T-helper 1 cell treated with Interleukin-12 subunit alpha and Interleukin-12 subunit beta and Interleukin-4 antibody, amounts not matched to agents 30 μg/mL and 1 μg/mL, for 36 hours (primary cell): ENCODE measurements at regions not wholly inside any gene's neighbourhood (a gene's known extent, or its start where the extent isn't known, plus 50 kb on each side); places are given as distances from the start of the nearest gene placed in this dataset.
A peak's percentile ranks its signal among the peaks of the same experiment; 100 is the strongest.
"Not testable (repeated sequence)": the region's sequence is repeated elsewhere in the genome, so short reads cannot be mapped to it uniquely, and the experiment has no call there.

Experiments used
- H3K27ac Mint-ChIP-seq: one replicate; pipeline ENCODE4 v1.8.0; 2021; ENCODE audit warnings: mild to moderate bottlenecking, mixed read lengths
- H3K27me3 Mint-ChIP-seq: one replicate; pipeline ENCODE4 v1.8.0; 2021; ENCODE audit warnings: low read depth, mixed read lengths
- H3K36me3 Mint-ChIP-seq: one replicate; pipeline ENCODE4 v1.8.0; 2021; ENCODE audit warnings: low read depth, mixed read lengths
- H3K4me1 Mint-ChIP-seq: one replicate; pipeline ENCODE4 v1.8.0; 2021; ENCODE audit warnings: low read depth, mixed read lengths
- H3K4me3 Mint-ChIP-seq: one replicate; pipeline ENCODE4 v1.8.0; 2021; ENCODE audit warnings: mild to moderate bottlenecking, moderate library complexity, mixed read lengths
- H3K9me3 Mint-ChIP-seq: one replicate; pipeline ENCODE4 v1.8.0; 2021; ENCODE audit warnings: mixed read lengths

GRCh38 chr21:23939369-23940065 is 1667.8 kb downstream of the MRPL39 start:
- Mint-ChIP-seq H3K4me1 (no peaks in the 10 kb centered on the region), H3K27ac (no peak overlapping the region), H3K9me3 (no peaks in the 10 kb centered on the region), H3K36me3 (no peaks in the 10 kb centered on the region), H3K4me3 (no peak overlapping the region), H3K27me3 (peaks cover 3% of the 10 kb centered on the region)

- H3K27ac Mint-ChIP-seq: no peak overlapping the region
These were observed 1670.3 kb downstream of the MRPL39 start for GRCh38 chr21:23936991-23937390.

GRCh38 chr21:23936224-23936623 is 1671.1 kb downstream of the MRPL39 start:
- no peaks in the 10 kb centered on the region for H3K36me3 Mint-ChIP-seq
- H3K9me3 Mint-ChIP-seq: no peaks in the 10 kb centered on the region
- no peaks in the 10 kb centered on the region for H3K4me1 Mint-ChIP-seq
- H3K4me3 Mint-ChIP-seq: no peak overlapping the region
- H3K27me3 Mint-ChIP-seq: peaks cover 3% of the 10 kb centered on the region
- no peak overlapping the region for H3K27ac Mint-ChIP-seq

More at GRCh38 chr21:23936991-23937390, 1670.3 kb downstream of the MRPL39 start:
- Mint-ChIP-seq H3K27me3 (peaks cover 3% of the 10 kb centered on the region), H3K36me3 (no peaks in the 10 kb centered on the region), H3K9me3 (no peaks in the 10 kb centered on the region), H3K4me1 (no peaks in the 10 kb centered on the region), H3K4me3 (no peak overlapping the region)

GRCh38 chr21:23930565-23930964 is 1676.7 kb downstream of the MRPL39 start:
- Mint-ChIP-seq H3K9me3 (no peaks in the 10 kb centered on the region), H3K36me3 (no peaks in the 10 kb centered on the region), H3K4me3 (no peak overlapping the region), H3K27ac (no peak overlapping the region), H3K4me1 (no peaks in the 10 kb centered on the region), H3K27me3 (peaks cover 4% of the 10 kb centered on the region)

GRCh38 chr21:23926430-23926829 is 1680.9 kb downstream of the MRPL39 start:
- not testable (repeated sequence) for H3K4me3 Mint-ChIP-seq, H3K27ac Mint-ChIP-seq, H3K36me3 Mint-ChIP-seq, H3K9me3 Mint-ChIP-seq
- Mint-ChIP-seq H3K4me1 (peaks cover 12% of the 10 kb centered on the region), H3K27me3 (peaks cover 10% of the 10 kb centered on the region)

- Mint-ChIP-seq H3K27me3 (peaks cover 19% of the 10 kb centered on the region), H3K4me3 (peak overlapping the region; percentile 40)
These were observed 1685.4 kb downstream of the MRPL39 start for GRCh38 chr21:23921670-23922418.

GRCh38 chr21:23900727-23901126 is 1706.6 kb downstream of the MRPL39 start:
- Mint-ChIP-seq H3K27me3 (no peaks in the 10 kb centered on the region), H3K4me1 (no peaks in the 10 kb centered on the region), H3K9me3 (peaks cover 9% of the 10 kb centered on the region), H3K27ac (no peak overlapping the region), H3K36me3 (no peaks in the 10 kb centered on the region), H3K4me3 (no peak overlapping the region)

More at GRCh38 chr21:23921670-23922418, 1685.4 kb downstream of the MRPL39 start:
- Mint-ChIP-seq H3K36me3 (peaks cover 2% of the 10 kb centered on the region), H3K27ac (no peak overlapping the region), H3K9me3 (peaks cover 5% of the 10 kb centered on the region), H3K4me1 (peaks cover 15% of the 10 kb centered on the region)

GRCh38 chr21:23899561-23899960 is 1707.7 kb downstream of the MRPL39 start:
- Mint-ChIP-seq H3K9me3 (peaks cover 9% of the 10 kb centered on the region), H3K27me3 (no peaks in the 10 kb centered on the region)

GRCh38 chr21:23890652-23891051 is 1716.6 kb downstream of the MRPL39 start:
- Mint-ChIP-seq H3K27me3 (no peaks in the 10 kb centered on the region), H3K4me1 (peaks cover 6% of the 10 kb centered on the region), H3K4me3 (no peak overlapping the region), H3K9me3 (no peaks in the 10 kb centered on the region), H3K27ac (no peak overlapping the region), H3K36me3 (no peaks in the 10 kb centered on the region)

More at GRCh38 chr21:23899561-23899960, 1707.7 kb downstream of the MRPL39 start:
- no peak overlapping the region for H3K4me3 Mint-ChIP-seq
- no peak overlapping the region for H3K27ac Mint-ChIP-seq
- H3K4me1 Mint-ChIP-seq: no peaks in the 10 kb centered on the region
- no peaks in the 10 kb centered on the region for H3K36me3 Mint-ChIP-seq

- Mint-ChIP-seq H3K4me3 (peak overlapping the region; percentile 70), H3K27me3 (no peaks in the 10 kb centered on the region), H3K9me3 (no peaks in the 10 kb centered on the region), H3K36me3 (no peaks in the 10 kb centered on the region), H3K4me1 (peaks cover 6% of the 10 kb centered on the region), H3K27ac (peak overlapping the region; percentile 27)
These were observed 1719.5 kb downstream of the MRPL39 start for GRCh38 chr21:23887725-23888306.

- peak overlapping the region; percentile 70 for H3K4me3 Mint-ChIP-seq
- H3K27me3 Mint-ChIP-seq: no peaks in the 10 kb centered on the region
- no peaks in the 10 kb centered on the region for H3K36me3 Mint-ChIP-seq
- H3K4me1 Mint-ChIP-seq: peaks cover 6% of the 10 kb centered on the region
- H3K9me3 Mint-ChIP-seq: no peaks in the 10 kb centered on the region
- H3K27ac Mint-ChIP-seq: peak overlapping the region; percentile 27
These were observed 1720.2 kb downstream of the MRPL39 start for GRCh38 chr21:23886828-23887724.

- no peaks in the 10 kb centered on the region for H3K36me3 Mint-ChIP-seq
- H3K27me3 Mint-ChIP-seq: no peaks in the 10 kb centered on the region
- H3K27ac Mint-ChIP-seq: no peak overlapping the region
- no peaks in the 10 kb centered on the region for H3K9me3 Mint-ChIP-seq
- H3K4me3 Mint-ChIP-seq: no peak overlapping the region
- H3K4me1 Mint-ChIP-seq: no peaks in the 10 kb centered on the region
These were observed 1725.5 kb downstream of the MRPL39 start for GRCh38 chr21:23881783-23882182.

GRCh38 chr21:23876925-23877558 is 1730.2 kb downstream of the MRPL39 start:
- H3K9me3 Mint-ChIP-seq: no peaks in the 10 kb centered on the region
- H3K27me3 Mint-ChIP-seq: no peaks in the 10 kb centered on the region
- H3K27ac Mint-ChIP-seq: no peak overlapping the region
- no peaks in the 10 kb centered on the region for H3K36me3 Mint-ChIP-seq
- H3K4me3 Mint-ChIP-seq: no peak overlapping the region
- H3K4me1 Mint-ChIP-seq: peaks cover 2% of the 10 kb centered on the region

GRCh38 chr21:23874271-23874670 is 1733.0 kb downstream of the MRPL39 start:
- H3K4me3 Mint-ChIP-seq: no peak overlapping the region
- peaks cover 2% of the 10 kb centered on the region for H3K4me1 Mint-ChIP-seq
- no peaks in the 10 kb centered on the region for H3K36me3 Mint-ChIP-seq
- H3K9me3 Mint-ChIP-seq: no peaks in the 10 kb centered on the region
- H3K27ac Mint-ChIP-seq: no peak overlapping the region
- no peaks in the 10 kb centered on the region for H3K27me3 Mint-ChIP-seq
